Urinary bladder (tissue), 3 donors: ENCODE measurements at regions not wholly inside any gene's neighbourhood (a gene's known extent, or its start where the extent isn't known, plus 50 kb on each side); places are given as distances from the start of the nearest gene placed in this dataset.
A peak's percentile ranks its signal among the peaks of the same experiment; 100 is the strongest.

ENCODE experiments used
- DNase-seq: peaks from one replicate; pipeline ENCODE4 v3.0.0-alpha.2; 2015; ENCODE audit errors: extremely low spot score
- H3K27ac ChIP-seq: one replicate; pipeline ENCODE4 v1.5.1; 2013; ENCODE audit warnings: low read depth, mild to moderate bottlenecking, moderate library complexity
- H3K36me3 ChIP-seq: one replicate; pipeline ENCODE4 v1.6.1; 2013; ENCODE audit warnings: mild to moderate bottlenecking, moderate library complexity; ENCODE audit not compliant: insufficient read depth
- H3K4me1 ChIP-seq: one replicate; pipeline ENCODE4 v1.6.1; 2013; ENCODE audit warnings: mild to moderate bottlenecking, moderate library complexity; ENCODE audit not compliant: insufficient read depth
- H3K4me3 ChIP-seq: one replicate; pipeline ENCODE4 v1.5.1; 2013; ENCODE audit warnings: low read depth, low read length
- WGBS: extraction: QIAGEN DNeasy Blood & Tissue Kit; methylation state at CpG from one replicate; pipeline ENCODE4 v1.1.7; 2013; 5-methylcytosine and 5-hydroxymethylcytosine counted together
- donor health status: healthy with polysubstance abuse.
- donor health status: healthy.

DNA sequence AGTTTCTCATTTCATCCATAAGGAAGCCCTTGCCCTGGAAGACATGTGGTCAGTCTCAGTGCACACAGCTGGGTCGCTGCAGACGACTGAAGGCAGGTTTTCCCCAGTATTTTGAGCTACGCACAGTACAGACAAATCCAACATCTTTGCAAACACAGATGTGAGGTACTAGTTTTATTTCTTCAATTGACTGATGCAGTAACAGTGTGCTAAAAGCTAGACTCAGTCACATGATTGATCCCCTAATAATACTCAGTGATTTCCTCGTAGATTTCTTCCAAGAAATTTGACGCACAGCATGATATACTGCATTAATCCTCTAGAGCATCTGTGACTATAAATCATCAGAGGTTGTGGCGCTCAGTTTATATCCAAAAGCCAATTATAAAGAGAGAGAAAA, 346.1 kb downstream of the DIRAS2 start:
- WGBS = 21% methylated on average over 6 of the region's 6 CpGs
- DNase-seq = no peak

GRCh38 chr9:90299968-90300367, 342.7 kb downstream of the DIRAS2 start:
- no peak for DNase-seq
- 80% methylated on average over 5 of the region's 5 CpGs for WGBS
- no peak overlapping the region for H3K27ac ChIP-seq
- no peaks in the 10 kb centered on the region for H3K36me3 ChIP-seq
- no peak overlapping the region for H3K4me3 ChIP-seq
- H3K4me1 ChIP-seq = no peaks in the 10 kb centered on the region

More for the DNA sequence above, 346.1 kb downstream of the DIRAS2 start:
- Histone ChIP-seq H3K4me1 (no peaks in the 10 kb centered on the region), H3K27ac (no peak overlapping the region), H3K36me3 (no peaks in the 10 kb centered on the region), H3K4me3 (no peak overlapping the region)

GRCh38 chr9:90300611-90301276, 341.9 kb downstream of the DIRAS2 start:
- no peaks in the 10 kb centered on the region for H3K36me3 ChIP-seq
- WGBS = 40% methylated on average over 3 of the region's 3 CpGs
- no peaks in the 10 kb centered on the region for H3K4me1 ChIP-seq
- H3K27ac ChIP-seq = no peak overlapping the region
- no peak overlapping the region for H3K4me3 ChIP-seq
- no peak for DNase-seq

DNA sequence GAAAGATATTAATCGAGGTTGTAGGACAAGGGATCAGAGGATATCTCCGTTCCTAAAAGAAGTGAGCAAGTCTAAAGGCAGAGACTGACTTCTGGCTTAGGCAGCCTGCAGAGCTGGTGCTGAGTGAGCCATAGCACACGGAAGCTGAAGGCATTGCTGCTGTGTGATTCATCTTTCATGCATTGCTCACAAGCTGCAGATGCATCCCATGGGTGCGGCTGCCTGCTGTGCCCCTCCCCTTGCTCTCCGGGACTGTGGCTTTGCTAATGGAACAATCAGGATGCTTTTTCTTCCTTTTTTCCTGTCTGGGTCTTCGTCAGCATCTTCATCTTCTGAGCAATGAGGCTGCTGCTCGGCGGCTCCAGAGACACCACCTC, 341.4 kb downstream of the DIRAS2 start:
- 16% methylated on average over 8 of the region's 8 CpGs for WGBS
- Histone ChIP-seq H3K36me3 (no peaks in the 10 kb centered on the region), H3K27ac (no peak overlapping the region), H3K4me1 (no peaks in the 10 kb centered on the region), H3K4me3 (no peak overlapping the region)
- DNase-seq = no peak

- no peak overlapping the region for H3K4me3 ChIP-seq
- no peak for DNase-seq
- no peaks in the 10 kb centered on the region for H3K4me1 ChIP-seq
- H3K27ac ChIP-seq = no peak overlapping the region
- 83% methylated on average over 4 of the region's 4 CpGs for WGBS
- H3K36me3 ChIP-seq = no peaks in the 10 kb centered on the region
These were observed 339.0 kb downstream of the DIRAS2 start for GRCh38 chr9:90303655-90304054.

GRCh38 chr9:90306158-90306557, 336.5 kb downstream of the DIRAS2 start:
- Histone ChIP-seq H3K4me1 (no peaks in the 10 kb centered on the region), H3K36me3 (no peaks in the 10 kb centered on the region), H3K4me3 (no peak overlapping the region), H3K27ac (no peak overlapping the region)
- 81% methylated on average over 11 of the region's 11 CpGs for WGBS
- DNase-seq = no peak

- no peak overlapping the region for H3K4me3 ChIP-seq
- DNase-seq = peak; percentile 71
- H3K4me1 ChIP-seq = no peaks in the 10 kb centered on the region
- 55% methylated on average over 4 of the region's 4 CpGs for WGBS
- no peak overlapping the region for H3K27ac ChIP-seq
- no peaks in the 10 kb centered on the region for H3K36me3 ChIP-seq
These were observed 335.3 kb downstream of the DIRAS2 start for GRCh38 chr9:90307167-90307833.

GRCh38 chr9:90307891-90308290, 334.7 kb downstream of the DIRAS2 start:
- H3K27ac ChIP-seq = no peak overlapping the region
- H3K4me3 ChIP-seq = no peak overlapping the region
- no peak for DNase-seq
- no peaks in the 10 kb centered on the region for H3K4me1 ChIP-seq
- whole genome bisulfite sequencing = 41% methylated on average over 4 of the region's 4 CpGs
- H3K36me3 ChIP-seq = no peaks in the 10 kb centered on the region

- H3K27ac ChIP-seq = no peak overlapping the region
- WGBS = 57% methylated on average over 4 of the region's 4 CpGs
- no peak overlapping the region for H3K4me3 ChIP-seq
- H3K4me1 ChIP-seq = no peaks in the 10 kb centered on the region
- H3K36me3 ChIP-seq = no peaks in the 10 kb centered on the region
- DNase-seq = no peak
These were observed 333.9 kb downstream of the DIRAS2 start for GRCh38 chr9:90308691-90309090.

DNA sequence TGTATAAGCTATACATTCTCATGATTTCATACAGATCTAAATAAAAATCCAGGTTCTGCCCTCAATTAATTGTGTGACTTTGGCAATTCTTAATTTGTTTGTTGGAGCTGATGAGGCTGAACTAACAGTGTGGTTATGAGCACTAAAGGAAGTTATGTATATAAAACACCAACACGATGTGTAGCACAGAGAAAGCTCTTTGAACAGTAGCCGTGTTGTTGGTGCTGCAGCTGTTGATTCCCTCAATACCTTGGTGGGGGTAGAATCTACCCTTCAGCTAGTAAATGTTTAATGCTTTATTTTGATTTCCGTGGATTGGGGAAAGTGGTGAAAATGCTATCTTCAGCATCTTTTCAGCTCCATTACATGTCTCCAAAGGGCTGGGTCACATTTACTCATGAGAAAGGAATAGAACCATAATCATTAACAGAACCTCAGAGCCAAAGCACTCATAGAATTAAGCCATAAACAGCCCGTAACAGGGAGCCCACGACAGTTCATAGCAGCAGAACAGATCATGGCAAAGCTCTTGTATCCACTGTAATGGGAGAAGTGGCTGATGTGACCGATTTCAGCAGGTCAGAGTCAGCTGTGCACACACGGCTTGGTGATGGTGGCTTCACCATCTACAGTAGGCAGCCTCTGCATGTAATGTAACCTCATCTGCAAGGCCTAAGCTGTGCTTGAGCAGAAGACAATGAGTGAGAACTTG, 332.7 kb downstream of the DIRAS2 start:
- Histone ChIP-seq H3K27ac (no peak overlapping the region), H3K4me3 (no peak overlapping the region), H3K4me1 (no peaks in the 10 kb centered on the region), H3K36me3 (no peaks in the 10 kb centered on the region)
- 82% methylated on average over 7 of the region's 7 CpGs for WGBS
- DNase-seq = no peak

DNA sequence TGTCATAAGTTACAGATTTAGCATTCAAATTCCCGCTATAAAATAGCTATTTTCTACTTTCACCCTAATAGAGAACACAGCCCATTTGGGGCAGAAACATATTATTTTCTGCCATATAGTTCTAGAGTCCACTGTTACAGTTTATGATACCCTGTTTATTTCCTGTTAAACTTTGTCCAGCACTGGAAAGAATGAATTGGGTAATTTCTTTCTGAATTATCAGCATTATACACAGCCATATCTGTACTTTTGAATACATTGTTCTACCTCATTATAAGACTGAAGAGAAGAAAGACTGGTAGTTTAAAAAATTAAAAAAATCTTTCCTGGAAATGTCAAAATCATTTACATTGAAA, 332.1 kb downstream of the DIRAS2 start:
- H3K4me1 ChIP-seq = no peaks in the 10 kb centered on the region
- 95% methylated on average over 1 of the region's 1 CpG for WGBS
- H3K4me3 ChIP-seq = no peak overlapping the region
- H3K27ac ChIP-seq = no peak overlapping the region
- no peak for DNase-seq
- H3K36me3 ChIP-seq = no peaks in the 10 kb centered on the region

GRCh38 chr9:90311811-90312210, 330.8 kb downstream of the DIRAS2 start:
- H3K4me1 ChIP-seq = no peaks in the 10 kb centered on the region
- H3K4me3 ChIP-seq = no peak overlapping the region
- no peak for DNase-seq
- 73% methylated on average over 7 of the region's 7 CpGs for WGBS
- no peaks in the 10 kb centered on the region for H3K36me3 ChIP-seq
- no peak overlapping the region for H3K27ac ChIP-seq

DNA sequence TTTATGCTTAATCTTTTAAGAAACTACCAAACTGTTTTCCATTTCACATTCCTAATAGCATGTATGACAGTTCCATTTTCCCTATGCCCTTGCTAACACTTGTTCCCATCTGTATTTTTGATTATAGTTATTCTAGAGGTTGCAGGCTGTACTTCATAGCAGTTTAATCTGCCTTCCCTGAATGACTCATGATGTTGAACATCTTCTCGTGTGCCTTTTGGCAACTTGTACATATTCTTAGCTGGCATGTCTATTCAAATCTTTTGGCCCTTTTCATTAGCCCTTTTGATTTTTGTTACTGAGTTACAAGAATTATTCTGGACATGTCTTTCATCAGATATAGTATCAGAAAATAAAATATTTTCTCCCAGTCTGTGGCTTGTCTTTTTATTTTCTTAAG, 320.3 kb downstream of the DIRAS2 start:
- Histone ChIP-seq H3K4me3 (no peak overlapping the region), H3K36me3 (no peaks in the 10 kb centered on the region), H3K4me1 (no peaks in the 10 kb centered on the region), H3K27ac (no peak overlapping the region)
- WGBS = 17% methylated on average over 1 of the region's 1 CpG
- no peak for DNase-seq
